ENCODE measurements at regions not wholly inside any gene's neighbourhood (a gene's known extent, or its start where the extent isn't known, plus 50 kb on each side); places are given as distances from the start of the nearest gene placed in this dataset.
A peak's percentile ranks its signal among the peaks of the same experiment; 100 is the strongest.

DNA sequence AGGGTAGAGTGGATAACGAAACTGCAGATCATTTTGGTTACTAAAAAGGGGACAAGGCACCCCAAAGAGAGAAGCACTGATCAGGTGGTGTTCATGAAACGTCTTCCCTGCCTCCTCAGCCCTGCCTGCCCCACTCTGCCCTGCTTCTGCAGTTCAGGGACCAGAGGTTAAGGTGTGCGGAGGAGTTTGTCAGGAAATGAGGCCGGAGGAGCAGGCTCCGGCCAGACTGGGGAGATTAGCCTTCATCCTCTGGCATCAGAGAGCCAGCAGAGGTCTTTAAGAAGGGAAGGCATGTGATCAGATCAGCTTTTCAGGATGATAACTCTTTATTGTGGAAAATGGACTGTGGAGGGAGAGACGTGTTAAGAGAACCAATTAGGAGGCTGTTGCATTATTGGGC, 291.9 kb upstream of the NR5A2 start:
- no peak overlapping the region for H3K4me3 Mint-ChIP-seq
- peaks cover 6% of the 10 kb centered on the region for H3K4me1 Mint-ChIP-seq (ENCODE audit: unreplicated experiment)
- TF ChIP-seq, protein P1, sequence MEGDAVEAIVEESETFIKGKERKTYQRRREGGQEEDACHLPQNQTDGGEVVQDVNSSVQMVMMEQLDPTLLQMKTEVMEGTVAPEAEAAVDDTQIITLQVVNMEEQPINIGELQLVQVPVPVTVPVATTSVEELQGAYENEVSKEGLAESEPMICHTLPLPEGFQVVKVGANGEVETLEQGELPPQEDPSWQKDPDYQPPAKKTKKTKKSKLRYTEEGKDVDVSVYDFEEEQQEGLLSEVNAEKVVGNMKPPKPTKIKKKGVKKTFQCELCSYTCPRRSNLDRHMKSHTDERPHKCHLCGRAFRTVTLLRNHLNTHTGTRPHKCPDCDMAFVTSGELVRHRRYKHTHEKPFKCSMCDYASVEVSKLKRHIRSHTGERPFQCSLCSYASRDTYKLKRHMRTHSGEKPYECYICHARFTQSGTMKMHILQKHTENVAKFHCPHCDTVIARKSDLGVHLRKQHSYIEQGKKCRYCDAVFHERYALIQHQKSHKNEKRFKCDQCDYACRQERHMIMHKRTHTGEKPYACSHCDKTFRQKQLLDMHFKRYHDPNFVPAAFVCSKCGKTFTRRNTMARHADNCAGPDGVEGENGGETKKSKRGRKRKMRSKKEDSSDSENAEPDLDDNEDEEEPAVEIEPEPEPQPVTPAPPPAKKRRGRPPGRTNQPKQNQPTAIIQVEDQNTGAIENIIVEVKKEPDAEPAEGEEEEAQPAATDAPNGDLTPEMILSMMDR (conservative IDR thresholded peaks at IDR 0.05) = no peak
- no peak overlapping the region for H3K27ac Mint-ChIP-seq
- peaks cover 3% of the 10 kb centered on the region for H3K9me3 Mint-ChIP-seq
- no peak for DNase-seq (ENCODE audit: extremely low spot score, unreplicated experiment)
- no peaks in the 10 kb centered on the region for H3K36me3 Mint-ChIP-seq
- H3K27me3 Mint-ChIP-seq = no peaks in the 10 kb centered on the region

DNA sequence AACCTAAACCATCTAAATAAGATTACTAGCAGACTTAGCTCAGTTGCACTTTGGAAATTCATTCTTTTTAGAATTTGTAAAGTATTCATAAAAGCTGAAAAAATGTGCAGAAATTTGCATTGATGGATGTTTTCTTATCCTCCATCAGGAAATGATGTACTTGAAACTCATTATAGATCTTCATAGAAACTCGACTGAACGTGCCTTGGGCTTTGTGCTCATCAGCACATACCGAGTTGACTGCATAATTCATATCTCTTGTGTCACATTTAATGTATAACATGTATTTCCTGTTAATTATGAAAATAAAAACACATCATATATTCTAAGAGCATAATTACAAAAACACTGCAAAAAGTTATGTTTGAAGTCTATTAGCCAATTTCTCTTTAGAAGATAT, 290.9 kb upstream of the NR5A2 start:
- Mint-ChIP-seq H3K9me3 (no peaks in the 10 kb centered on the region), H3K27ac (peak overlapping the region; percentile 24), H3K36me3 (no peaks in the 10 kb centered on the region), H3K4me1 (ENCODE audit: unreplicated experiment) (peaks cover 6% of the 10 kb centered on the region), H3K4me3 (no peak overlapping the region), H3K27me3 (no peaks in the 10 kb centered on the region)
- no peak for DNase-seq (ENCODE audit: extremely low spot score, unreplicated experiment)
- TF ChIP-seq, protein P1 (conservative IDR thresholded peaks at IDR 0.05) = no peak

DNA sequence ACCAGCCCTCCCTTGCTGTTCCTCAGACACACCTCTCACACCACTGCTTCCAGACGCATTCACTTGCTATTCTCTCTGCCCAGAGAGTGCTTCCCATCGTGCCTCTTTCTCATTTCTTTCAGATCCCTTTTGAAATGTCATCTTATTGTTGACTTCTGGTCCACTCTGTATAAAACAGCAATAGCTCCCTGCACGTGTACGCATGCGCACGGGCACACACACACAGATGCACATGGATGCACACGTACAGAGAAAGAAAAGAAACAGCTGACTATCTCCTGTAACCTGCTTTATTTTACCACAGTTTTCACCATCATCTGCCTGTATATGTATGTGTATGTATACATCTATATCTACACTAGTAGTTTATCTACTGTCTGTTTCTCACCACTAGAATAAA, 285.9 kb upstream of the NR5A2 start:
- TF ChIP-seq, protein P1 (conservative IDR thresholded peaks at IDR 0.05) = no peak
- Mint-ChIP-seq H3K4me1 (ENCODE audit: unreplicated experiment) (peaks cover 3% of the 10 kb centered on the region), H3K36me3 (no peaks in the 10 kb centered on the region), H3K27ac (no peak overlapping the region), H3K4me3 (no peak overlapping the region), H3K9me3 (no peaks in the 10 kb centered on the region), H3K27me3 (no peaks in the 10 kb centered on the region)
- no peak for DNase-seq (ENCODE audit: extremely low spot score, unreplicated experiment)

DNA sequence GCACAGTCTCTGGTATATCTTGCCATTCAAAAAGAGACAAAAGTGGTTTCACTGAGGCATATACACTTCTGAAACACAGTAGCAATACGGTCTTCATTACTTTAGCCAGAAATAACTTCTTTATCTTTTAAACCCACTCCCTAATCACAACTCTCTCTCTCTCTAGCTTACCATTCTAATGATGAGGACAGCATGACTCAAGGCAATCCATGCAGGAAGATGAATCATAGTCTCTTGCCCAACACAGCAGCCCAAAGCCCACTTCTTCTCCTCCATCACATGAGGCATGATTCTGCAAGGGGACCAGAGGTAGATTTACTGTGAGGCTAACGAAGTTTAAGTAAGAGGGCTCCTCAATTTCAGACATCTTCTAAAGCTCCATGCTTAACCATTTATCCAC, 285.0 kb upstream of the NR5A2 start:
- H3K27me3 Mint-ChIP-seq = peaks cover 6% of the 10 kb centered on the region
- peaks cover 3% of the 10 kb centered on the region for H3K4me1 Mint-ChIP-seq (ENCODE audit: unreplicated experiment)
- H3K36me3 Mint-ChIP-seq = no peaks in the 10 kb centered on the region
- no peak overlapping the region for H3K4me3 Mint-ChIP-seq
- no peak for DNase-seq (ENCODE audit: extremely low spot score, unreplicated experiment)
- no peaks in the 10 kb centered on the region for H3K9me3 Mint-ChIP-seq
- TF ChIP-seq, protein P1 (conservative IDR thresholded peaks at IDR 0.05) = no peak
- H3K27ac Mint-ChIP-seq = no peak overlapping the region

DNA sequence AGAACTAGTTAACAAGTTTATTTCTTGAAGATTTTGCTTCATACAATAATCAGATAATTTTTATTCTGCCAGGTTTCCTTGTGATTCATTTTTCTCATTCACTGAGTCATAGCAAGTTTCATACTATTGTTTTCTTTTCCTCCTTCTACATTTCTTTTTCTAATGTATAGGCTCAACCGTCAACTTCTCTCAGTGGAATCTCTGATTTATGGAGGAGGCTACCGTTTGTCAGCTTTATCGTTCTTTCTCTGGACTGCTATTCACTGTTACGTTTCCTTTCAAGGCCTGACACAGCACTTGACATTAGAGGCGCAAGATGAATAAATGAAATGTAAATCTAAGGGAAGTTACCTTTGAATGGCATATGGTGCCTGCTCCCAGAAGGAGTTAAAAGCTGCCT, 284.3 kb upstream of the NR5A2 start:
- Mint-ChIP-seq H3K27ac (no peak overlapping the region), H3K9me3 (no peaks in the 10 kb centered on the region), H3K27me3 (peaks cover 13% of the 10 kb centered on the region), H3K4me1 (ENCODE audit: unreplicated experiment) (peaks cover 10% of the 10 kb centered on the region), H3K4me3 (no peak overlapping the region), H3K36me3 (no peaks in the 10 kb centered on the region)
- TF ChIP-seq, protein P1 (conservative IDR thresholded peaks at IDR 0.05) = no peak
- DNase-seq (ENCODE audit: extremely low spot score, unreplicated experiment) = no peak

Measured in type B pancreatic cell (in vitro differentiated cells).